ENCODE measurements at regions not wholly inside any gene's neighbourhood (a gene's known extent, or its start where the extent isn't known, plus 50 kb on each side); places are given as distances from the start of the nearest gene placed in this dataset.

DNA sequence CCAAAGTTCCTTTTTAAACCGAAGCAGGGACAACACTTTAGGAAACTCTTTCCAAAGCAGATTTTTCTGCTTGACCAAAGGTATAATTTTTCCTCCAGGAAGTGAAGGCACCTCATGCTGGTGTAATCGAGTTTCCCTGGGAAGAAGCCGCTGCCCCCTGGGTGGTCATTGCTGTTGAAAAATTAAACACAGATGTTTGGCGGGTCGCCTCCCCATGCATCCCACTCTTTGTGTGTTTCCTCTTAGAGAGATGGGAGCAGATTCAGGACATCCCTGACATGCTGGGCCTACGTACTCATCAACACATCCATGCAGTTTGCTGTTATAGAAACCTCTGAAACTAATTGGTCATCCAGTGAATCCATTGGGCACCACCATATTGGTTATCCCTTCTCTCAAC lies 179.2 kb upstream of the HCCS start:
- no peak for ATAC-seq (ENCODE audit: poor library complexity)
- ChIA-PET CTCF (no interaction called here), POLR2A (no interaction called here)
- H3K9me3 ChIP-seq (ENCODE audit: control insufficient read depth in 1 of 2, insufficient read depth in 1 of 2, low read length in 2 of 2) = no peaks in the 10 kb centered on the region
- Mint-ChIP-seq H3K36me3 (ENCODE audit: low read depth) (no peaks in the 10 kb centered on the region), H3K27ac (no peak overlapping the region), H3K4me1 (ENCODE audit: low read depth) (no peaks in the 10 kb centered on the region), H3K4me3 (no peak overlapping the region), H3K9me3 (peaks cover 3% of the 10 kb centered on the region), H3K27me3 (no peaks in the 10 kb centered on the region)
- DNase-seq = no peak
- TF ChIP-seq, protein P1, sequence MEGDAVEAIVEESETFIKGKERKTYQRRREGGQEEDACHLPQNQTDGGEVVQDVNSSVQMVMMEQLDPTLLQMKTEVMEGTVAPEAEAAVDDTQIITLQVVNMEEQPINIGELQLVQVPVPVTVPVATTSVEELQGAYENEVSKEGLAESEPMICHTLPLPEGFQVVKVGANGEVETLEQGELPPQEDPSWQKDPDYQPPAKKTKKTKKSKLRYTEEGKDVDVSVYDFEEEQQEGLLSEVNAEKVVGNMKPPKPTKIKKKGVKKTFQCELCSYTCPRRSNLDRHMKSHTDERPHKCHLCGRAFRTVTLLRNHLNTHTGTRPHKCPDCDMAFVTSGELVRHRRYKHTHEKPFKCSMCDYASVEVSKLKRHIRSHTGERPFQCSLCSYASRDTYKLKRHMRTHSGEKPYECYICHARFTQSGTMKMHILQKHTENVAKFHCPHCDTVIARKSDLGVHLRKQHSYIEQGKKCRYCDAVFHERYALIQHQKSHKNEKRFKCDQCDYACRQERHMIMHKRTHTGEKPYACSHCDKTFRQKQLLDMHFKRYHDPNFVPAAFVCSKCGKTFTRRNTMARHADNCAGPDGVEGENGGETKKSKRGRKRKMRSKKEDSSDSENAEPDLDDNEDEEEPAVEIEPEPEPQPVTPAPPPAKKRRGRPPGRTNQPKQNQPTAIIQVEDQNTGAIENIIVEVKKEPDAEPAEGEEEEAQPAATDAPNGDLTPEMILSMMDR (IDR thresholded peaks at IDR 0.05) = no peak
- no peak overlapping the region for H3K27ac ChIP-seq (ENCODE audit: low read depth in 1 of 2, low read length in 2 of 2)
- no peak overlapping the region for H3K4me3 ChIP-seq (ENCODE audit: low read length)
- no peaks in the 10 kb centered on the region for H3K36me3 ChIP-seq (ENCODE audit: insufficient read depth, low read length)
- no peaks in the 10 kb centered on the region for H3K4me1 ChIP-seq (ENCODE audit: insufficient read depth, low read length)
- no peaks in the 10 kb centered on the region for H3K27me3 ChIP-seq (ENCODE audit: control insufficient read depth in 1 of 2, insufficient read depth in 2 of 2, low read length in 2 of 2)
- intact Hi-C loops (cut with DNase I, micrococcal nuclease) = no loop called here

DNA sequence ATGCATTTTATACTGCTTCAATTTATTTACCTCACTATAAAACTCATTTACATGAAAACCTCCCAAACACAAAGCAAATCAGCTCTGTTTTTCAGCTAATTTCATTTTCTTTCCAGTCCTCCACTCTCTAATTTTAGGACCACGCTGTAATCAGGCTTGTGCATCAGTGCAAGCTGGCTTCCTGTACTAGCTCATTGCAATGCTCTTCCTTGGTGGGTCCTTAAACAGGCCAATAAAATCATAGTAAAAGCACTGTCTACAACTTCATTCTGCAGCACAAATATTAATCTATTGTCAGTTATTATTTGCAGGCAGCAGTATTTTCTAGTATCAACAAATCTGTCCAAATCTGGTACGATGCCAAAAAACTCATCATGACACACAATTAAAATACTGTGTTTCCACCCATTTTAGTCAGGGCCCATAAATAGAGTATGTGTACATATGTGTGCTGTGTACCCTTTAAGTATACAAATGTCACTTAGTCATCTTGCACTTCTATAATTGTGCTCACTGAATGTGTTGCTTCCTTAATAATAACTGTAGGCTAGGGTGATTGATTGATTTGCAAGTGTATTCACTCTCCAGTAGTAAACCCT lies 178.2 kb upstream of the HCCS start:
- Histone ChIP-seq H3K27ac (ENCODE audit: low read depth in 1 of 2, low read length in 2 of 2) (no peak overlapping the region), H3K9me3 (ENCODE audit: control insufficient read depth in 1 of 2, insufficient read depth in 1 of 2, low read length in 2 of 2) (no peaks in the 10 kb centered on the region), H3K4me1 (ENCODE audit: insufficient read depth, low read length) (no peaks in the 10 kb centered on the region), H3K36me3 (ENCODE audit: insufficient read depth, low read length) (no peaks in the 10 kb centered on the region), H3K4me3 (ENCODE audit: low read length) (no peak overlapping the region), H3K27me3 (ENCODE audit: control insufficient read depth in 1 of 2, insufficient read depth in 2 of 2, low read length in 2 of 2) (no peaks in the 10 kb centered on the region)
- TF ChIP-seq, protein P1 (IDR thresholded peaks at IDR 0.05) = no peak
- POLR2A ChIA-PET = no interaction called here
- DNase-seq (no peak), ATAC-seq (ENCODE audit: poor library complexity) (no peak)
- H3K9me3 Mint-ChIP-seq = peaks cover 3% of the 10 kb centered on the region
- no peaks in the 10 kb centered on the region for H3K4me1 Mint-ChIP-seq (ENCODE audit: low read depth)
- CTCF ChIA-PET = no interaction called here
- H3K27ac Mint-ChIP-seq = no peak overlapping the region
- H3K36me3 Mint-ChIP-seq (ENCODE audit: low read depth) = no peaks in the 10 kb centered on the region
- intact Hi-C loops (cut with DNase I, micrococcal nuclease) = no loop called here
- H3K27me3 Mint-ChIP-seq = no peaks in the 10 kb centered on the region
- no peak overlapping the region for H3K4me3 Mint-ChIP-seq

DNA sequence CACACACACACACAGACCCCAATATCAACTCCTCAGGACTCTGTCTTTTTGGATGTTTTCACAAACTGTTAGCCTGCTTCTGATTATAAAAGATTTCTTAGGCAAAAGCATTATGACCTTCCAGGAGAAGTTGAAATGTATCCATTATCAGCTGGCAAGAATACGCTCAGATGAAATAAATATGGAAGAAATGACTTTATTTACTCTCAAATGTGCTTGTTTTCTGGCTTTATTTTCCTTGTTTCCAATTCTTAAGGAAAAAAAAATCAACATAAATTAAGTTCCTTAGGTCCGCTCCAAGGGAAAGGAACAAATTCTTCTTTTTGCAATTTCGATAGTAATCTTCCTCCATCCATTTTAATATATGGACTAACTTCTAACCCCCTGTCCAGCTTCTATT lies 175.6 kb upstream of the HCCS start:
- no peak for DNase-seq
- H3K4me1 ChIP-seq (ENCODE audit: insufficient read depth, low read length) = no peaks in the 10 kb centered on the region
- Mint-ChIP-seq H3K4me1 (ENCODE audit: low read depth) (no peaks in the 10 kb centered on the region), H3K27me3 (no peaks in the 10 kb centered on the region), H3K4me3 (no peak overlapping the region), H3K9me3 (peaks cover 3% of the 10 kb centered on the region), H3K36me3 (ENCODE audit: low read depth) (no peaks in the 10 kb centered on the region), H3K27ac (no peak overlapping the region)
- TF ChIP-seq, protein P1 (IDR thresholded peaks at IDR 0.05) = no peak
- no peaks in the 10 kb centered on the region for H3K27me3 ChIP-seq (ENCODE audit: control insufficient read depth in 1 of 2, insufficient read depth in 2 of 2, low read length in 2 of 2)
- no peak overlapping the region for H3K4me3 ChIP-seq (ENCODE audit: low read length)
- ATAC-seq (ENCODE audit: poor library complexity) = no peak
- intact Hi-C loops (cut with DNase I, micrococcal nuclease) = no loop called here
- H3K36me3 ChIP-seq (ENCODE audit: insufficient read depth, low read length) = no peaks in the 10 kb centered on the region
- H3K9me3 ChIP-seq (ENCODE audit: control insufficient read depth in 1 of 2, insufficient read depth in 1 of 2, low read length in 2 of 2) = no peaks in the 10 kb centered on the region
- no peak overlapping the region for H3K27ac ChIP-seq (ENCODE audit: low read depth in 1 of 2, low read length in 2 of 2)
- ChIA-PET CTCF (no interaction called here), POLR2A (no interaction called here)

Measured in CD4-positive, alpha-beta T cell (primary cell).